Activated T-cell treated with anti-CD3 and anti-CD28 coated beads, Interleukin-2, amount 50 U/mL, for 4 hours (primary cell): ENCODE measurements at regions not wholly inside any gene's neighbourhood (a gene's known extent, or its start where the extent isn't known, plus 50 kb on each side); places are given as distances from the start of the nearest gene placed in this dataset.

Experiments
- ATAC-seq, 2 donors: fragments of 200-7000 bp; cut with Tn5 transposase; one replicate each; pipeline ENCODE4 v1.10.0; 2021
- DNase-seq: peaks from one replicate; pipeline ENCODE4 v3.0.0-alpha.2; 2020
- H3K27me3 Mint-ChIP-seq: one replicate; pipeline ENCODE4 v1.8.0; 2021; ENCODE audit warnings: low read depth, mixed read lengths
- H3K36me3 Mint-ChIP-seq: one replicate; pipeline ENCODE4 v1.8.0; 2022; ENCODE audit warnings: mixed read lengths; ENCODE audit not compliant: insufficient read depth
- H3K4me1 Mint-ChIP-seq: one replicate; pipeline ENCODE4 v1.8.0; 2021; ENCODE audit warnings: low read depth, mixed read lengths
- H3K4me3 Mint-ChIP-seq: one replicate; pipeline ENCODE4 v1.8.0; 2021; ENCODE audit warnings: mild to moderate bottlenecking, moderate library complexity, mixed read lengths
- H3K9me3 Mint-ChIP-seq: one replicate; pipeline ENCODE4 v1.8.0; 2021; ENCODE audit warnings: mixed read lengths

DNA sequence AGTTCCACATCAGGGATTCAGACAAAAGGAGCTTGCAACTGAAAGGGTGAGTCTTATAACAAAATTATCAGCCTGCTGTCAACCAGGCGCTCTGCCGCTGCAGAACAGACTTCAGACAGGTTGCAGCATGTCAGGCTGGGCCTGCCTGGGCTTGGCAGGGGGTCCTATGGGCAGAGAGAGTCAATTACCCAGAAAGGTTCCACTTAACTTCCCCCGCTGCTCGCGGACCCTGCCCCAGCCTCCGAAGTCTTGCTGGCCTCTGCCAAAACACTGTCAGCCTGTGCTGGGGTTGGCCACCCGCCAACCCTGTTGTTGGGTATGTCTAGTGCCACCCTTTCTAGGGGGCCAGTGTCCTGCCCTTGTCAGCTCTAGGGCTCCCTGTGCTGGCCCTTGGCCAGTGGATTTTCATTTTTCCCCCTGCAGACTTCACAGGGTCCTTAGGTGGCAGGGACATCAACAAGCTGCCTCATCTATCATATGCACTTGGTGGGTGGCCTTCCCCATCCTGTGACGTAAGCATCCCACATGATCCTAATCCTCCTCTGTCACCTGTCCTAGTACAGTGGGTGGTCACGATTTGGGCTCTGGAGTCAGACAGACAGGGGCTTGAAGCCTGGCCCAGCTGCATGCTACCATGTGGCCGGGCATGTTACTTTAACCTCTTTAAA lies 166.5 kb upstream of the CADM1 start:
- Mint-ChIP-seq H3K4me3 (no peak overlapping the region), H3K27me3 (peaks cover 2% of the 10 kb centered on the region), H3K9me3 (no peaks in the 10 kb centered on the region), H3K4me1 (no peaks in the 10 kb centered on the region), H3K36me3 (no peaks in the 10 kb centered on the region)
- DNase-seq = no peak
- no peak for ATAC-seq

DNA sequence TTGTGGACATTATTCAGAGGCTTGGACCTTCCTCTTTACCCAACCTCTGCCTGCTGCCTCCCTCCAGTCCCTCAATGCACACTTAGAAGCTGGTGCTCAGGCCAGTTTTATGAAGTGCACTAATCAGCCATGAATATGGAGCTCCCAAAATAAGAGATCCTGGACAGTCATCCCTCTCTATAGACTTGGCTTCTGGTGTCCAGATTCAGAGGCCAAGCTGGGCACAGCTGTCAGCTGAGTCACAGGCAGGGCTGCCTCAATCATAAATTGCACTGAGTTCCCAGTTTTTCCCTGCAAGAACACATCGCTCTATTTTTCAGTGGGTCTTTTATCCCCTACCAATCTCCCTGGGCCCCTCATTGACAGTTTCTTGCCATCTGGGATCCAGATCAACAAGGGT lies 161.7 kb upstream of the CADM1 start:
- Mint-ChIP-seq H3K4me1 (no peaks in the 10 kb centered on the region), H3K4me3 (no peak overlapping the region), H3K27me3 (peaks cover 9% of the 10 kb centered on the region), H3K9me3 (no peaks in the 10 kb centered on the region), H3K36me3 (no peaks in the 10 kb centered on the region)
- no peak for ATAC-seq
- no peak for DNase-seq

DNA sequence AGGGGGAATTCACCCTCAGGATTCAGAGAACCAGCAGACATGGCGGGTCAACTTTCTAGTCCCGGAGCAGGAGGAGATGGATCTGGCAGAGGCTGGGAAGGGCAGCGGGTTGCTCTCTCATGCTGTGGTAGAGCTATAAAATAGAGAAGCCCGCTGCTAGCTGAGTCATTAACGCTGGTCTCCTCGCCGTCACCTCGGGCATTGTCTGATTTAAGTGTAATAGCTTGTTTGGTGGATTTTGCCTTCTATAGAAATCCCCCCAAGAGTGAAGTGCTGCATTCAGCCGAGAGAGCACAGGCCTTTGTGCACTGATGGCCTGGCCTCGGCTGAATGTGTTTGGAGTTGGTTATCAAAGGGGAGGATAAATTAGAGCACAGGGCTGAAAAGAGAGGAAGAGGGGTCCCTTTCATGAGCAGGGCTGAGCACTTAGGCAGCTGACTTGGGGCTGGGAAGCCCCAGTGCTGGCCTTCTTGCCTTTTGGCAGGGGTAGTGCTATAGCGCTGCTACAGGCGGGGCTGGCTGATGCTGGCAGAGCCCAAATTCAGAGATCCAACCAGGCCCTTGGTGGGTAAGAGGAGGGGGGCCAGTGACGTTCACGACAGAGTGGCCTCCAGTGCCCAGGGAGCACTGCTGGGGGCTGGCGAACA lies 161.1 kb upstream of the CADM1 start:
- H3K9me3 Mint-ChIP-seq = no peaks in the 10 kb centered on the region

DNA sequence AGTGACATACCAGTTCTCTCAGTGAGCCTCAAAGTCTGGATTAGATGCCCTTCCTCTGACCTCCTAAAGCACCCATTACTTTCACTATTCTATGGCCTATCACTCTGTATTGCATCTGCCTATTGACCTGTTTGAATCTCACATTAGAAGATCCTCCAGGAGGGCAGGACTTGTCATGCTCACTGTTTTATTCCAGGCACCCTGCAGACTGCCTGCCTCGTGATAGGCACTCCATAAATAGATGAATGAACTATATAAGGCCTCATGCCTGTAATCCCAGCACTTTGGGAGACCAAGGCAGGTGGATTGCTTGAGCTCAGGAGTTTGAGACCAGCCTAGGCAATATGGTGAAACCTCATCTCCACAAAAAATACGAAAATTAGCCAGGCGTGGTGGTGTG lies 160.1 kb upstream of the CADM1 start:
- peaks cover 23% of the 10 kb centered on the region for H3K27me3 Mint-ChIP-seq
- no peak overlapping the region for H3K4me3 Mint-ChIP-seq
- H3K9me3 Mint-ChIP-seq = no peaks in the 10 kb centered on the region
- H3K36me3 Mint-ChIP-seq = no peaks in the 10 kb centered on the region
- DNase-seq (no peak), ATAC-seq (no peak)
- no peaks in the 10 kb centered on the region for H3K4me1 Mint-ChIP-seq

More for the DNA sequence above, 161.1 kb upstream of the CADM1 start:
- ATAC-seq (no peak), DNase-seq (no peak)
- H3K4me1 Mint-ChIP-seq = no peaks in the 10 kb centered on the region
- H3K27me3 Mint-ChIP-seq = peaks cover 15% of the 10 kb centered on the region
- H3K36me3 Mint-ChIP-seq = no peaks in the 10 kb centered on the region
- H3K4me3 Mint-ChIP-seq = no peak overlapping the region

DNA sequence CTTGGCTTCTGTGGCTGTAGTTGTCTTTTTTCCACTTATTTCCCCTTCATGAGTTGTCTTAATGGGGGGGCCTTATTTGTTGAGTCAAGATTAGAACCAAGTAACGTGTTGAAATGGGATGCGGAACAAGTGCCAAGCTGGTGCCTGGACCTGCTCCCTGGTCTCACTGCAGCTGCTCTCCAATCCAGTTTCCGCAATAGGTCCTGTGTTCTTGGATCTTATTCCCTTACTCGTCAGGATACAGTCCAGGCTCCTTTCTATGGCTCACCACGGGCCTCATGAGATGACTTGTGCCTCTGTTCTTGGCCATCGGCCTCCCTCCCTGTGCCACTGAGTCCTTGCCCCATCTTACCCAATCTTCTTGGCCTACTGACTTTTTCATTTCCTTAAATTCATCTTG lies 159.6 kb upstream of the CADM1 start:
- Mint-ChIP-seq H3K36me3 (no peaks in the 10 kb centered on the region), H3K9me3 (no peaks in the 10 kb centered on the region), H3K4me3 (no peak overlapping the region), H3K4me1 (no peaks in the 10 kb centered on the region), H3K27me3 (peaks cover 26% of the 10 kb centered on the region)
- ATAC-seq = no peak
- no peak for DNase-seq

DNA sequence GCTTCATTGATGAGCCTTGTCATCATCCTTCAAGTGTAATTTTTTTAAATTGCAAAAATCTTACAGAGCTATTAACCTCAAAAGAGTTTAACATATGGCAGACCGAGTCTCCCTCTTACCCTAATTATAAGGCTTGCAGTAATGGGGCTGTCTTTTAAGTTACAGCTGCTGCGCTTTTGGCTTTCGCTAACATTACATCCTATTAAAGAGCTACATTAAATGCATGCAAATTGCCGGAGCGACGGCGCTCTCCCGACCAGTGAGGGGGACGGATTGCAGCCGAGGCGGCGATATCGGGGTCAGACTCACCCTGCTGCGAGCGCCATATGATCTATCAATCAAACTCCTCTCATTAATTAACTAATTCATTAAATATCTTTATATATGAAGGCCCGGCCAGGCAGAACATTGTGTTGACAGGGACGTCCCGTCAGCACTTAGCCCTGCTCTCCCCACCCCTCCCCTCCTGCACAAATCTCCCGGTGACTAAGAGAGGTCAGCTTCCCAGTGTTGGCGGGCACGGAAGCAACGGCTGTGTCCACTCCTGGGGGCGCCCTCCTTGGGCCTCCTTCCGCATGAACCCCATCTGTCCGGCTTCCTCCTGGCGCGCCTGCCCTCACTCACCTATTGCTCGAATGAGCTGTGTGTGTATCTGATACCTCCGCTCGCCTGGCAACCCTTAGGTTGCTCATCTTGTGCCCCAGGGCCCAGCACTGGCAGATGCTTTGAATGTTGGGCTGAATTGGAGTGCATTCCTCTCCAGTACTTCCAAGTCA lies 156.0 kb upstream of the CADM1 start:
- ATAC-seq = no peak
- H3K36me3 Mint-ChIP-seq = no peaks in the 10 kb centered on the region
- DNase-seq = no peak
- no peaks in the 10 kb centered on the region for H3K4me1 Mint-ChIP-seq
- no peaks in the 10 kb centered on the region for H3K9me3 Mint-ChIP-seq
- H3K27me3 Mint-ChIP-seq = peaks cover 39% of the 10 kb centered on the region
- no peak overlapping the region for H3K4me3 Mint-ChIP-seq

DNA sequence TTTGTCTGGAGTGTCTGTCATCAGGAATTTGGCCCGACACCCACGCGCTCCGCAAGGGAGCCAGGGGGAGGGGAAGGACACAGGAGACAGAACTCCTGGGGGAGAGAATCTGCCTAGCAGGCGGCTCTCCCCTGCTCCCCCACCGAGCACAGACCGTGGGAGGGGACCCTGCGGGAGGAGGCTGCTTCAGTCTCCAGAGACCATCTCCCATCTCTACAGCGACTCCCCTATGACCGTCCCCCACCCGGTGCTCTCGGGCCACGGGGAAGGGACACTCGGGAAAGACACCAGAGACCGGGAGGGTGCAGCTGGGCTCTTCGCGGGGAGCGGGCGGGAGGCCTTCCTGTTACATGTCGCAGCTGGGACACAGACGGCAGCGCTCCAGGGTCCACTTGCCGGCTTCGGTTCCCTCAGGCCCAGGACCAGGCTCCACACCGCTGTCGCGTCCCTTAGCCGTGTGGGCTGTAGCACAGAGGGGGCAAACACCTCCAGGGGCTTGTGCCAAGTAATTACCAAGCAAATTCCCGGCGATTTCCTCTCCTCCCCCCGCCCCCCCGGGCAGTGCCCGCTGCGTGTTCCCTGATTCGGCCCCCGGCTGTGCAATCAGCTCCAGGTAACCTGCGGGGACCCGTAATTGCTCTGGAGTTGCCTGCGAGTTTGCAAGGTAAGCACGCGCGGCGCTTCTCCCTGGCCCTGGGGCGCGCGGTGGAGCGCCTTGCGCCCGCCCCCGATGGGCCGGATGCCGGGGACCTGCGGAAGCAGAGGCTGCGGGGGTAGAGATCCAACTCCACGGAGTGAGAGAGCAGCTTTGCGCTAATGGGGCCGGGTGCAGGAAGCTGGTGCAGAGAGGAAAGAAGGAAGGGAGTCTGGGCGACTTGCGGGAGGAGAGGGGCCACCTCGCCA lies 155.1 kb upstream of the CADM1 start:
- no peak overlapping the region for H3K4me3 Mint-ChIP-seq
- DNase-seq = no peak
- H3K36me3 Mint-ChIP-seq = no peaks in the 10 kb centered on the region
- H3K4me1 Mint-ChIP-seq = no peaks in the 10 kb centered on the region
- no peak for ATAC-seq
- peaks cover 39% of the 10 kb centered on the region for H3K27me3 Mint-ChIP-seq
- no peaks in the 10 kb centered on the region for H3K9me3 Mint-ChIP-seq

DNA sequence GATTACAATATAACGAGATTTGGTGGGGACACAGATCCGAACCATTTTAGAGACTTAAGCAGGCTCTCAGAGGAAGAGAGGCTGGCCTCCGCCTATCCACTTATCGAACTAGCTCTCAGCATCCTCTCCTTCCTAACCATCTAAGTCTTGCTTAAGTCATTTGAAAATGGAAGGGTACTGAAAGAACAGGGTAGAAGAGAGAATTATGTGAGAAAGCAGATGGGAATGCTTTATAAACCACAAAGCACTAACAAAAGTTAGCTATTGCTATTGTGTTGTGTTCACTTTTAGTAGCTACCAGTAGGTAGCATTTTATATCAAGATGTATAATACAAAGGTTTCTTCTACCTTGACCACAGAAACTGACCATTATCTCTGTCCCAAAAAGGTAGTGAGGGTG lies 153.4 kb upstream of the CADM1 start:
- Mint-ChIP-seq H3K4me3 (no peak overlapping the region), H3K27me3 (peaks cover 40% of the 10 kb centered on the region), H3K36me3 (no peaks in the 10 kb centered on the region), H3K9me3 (no peaks in the 10 kb centered on the region), H3K4me1 (no peaks in the 10 kb centered on the region)
- ATAC-seq (no peak), DNase-seq (no peak)

DNA sequence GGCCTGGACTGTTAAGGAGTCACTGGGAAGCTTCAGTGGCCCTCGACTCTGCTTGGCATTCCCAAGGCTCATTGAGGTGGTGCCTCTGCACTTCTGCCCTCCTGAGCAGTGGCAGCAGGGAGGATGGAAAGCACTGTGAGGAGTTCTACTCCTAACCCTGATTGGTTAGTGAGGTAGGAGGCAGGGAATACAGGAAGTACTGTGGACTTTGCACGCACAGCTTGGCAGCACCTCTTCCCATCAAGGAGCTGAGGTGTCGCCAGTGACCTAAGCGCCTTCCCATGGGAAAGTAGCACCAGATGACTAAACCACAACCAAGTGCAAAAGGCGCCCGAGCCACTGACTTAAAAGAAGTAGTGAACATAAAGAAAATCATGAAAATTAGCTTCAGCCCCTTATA lies 152.5 kb upstream of the CADM1 start:
- H3K36me3 Mint-ChIP-seq = no peaks in the 10 kb centered on the region
- DNase-seq (no peak), ATAC-seq (no peak)
- H3K9me3 Mint-ChIP-seq = no peaks in the 10 kb centered on the region
- no peaks in the 10 kb centered on the region for H3K4me1 Mint-ChIP-seq
- H3K27me3 Mint-ChIP-seq = peaks cover 42% of the 10 kb centered on the region
- no peak overlapping the region for H3K4me3 Mint-ChIP-seq

DNA sequence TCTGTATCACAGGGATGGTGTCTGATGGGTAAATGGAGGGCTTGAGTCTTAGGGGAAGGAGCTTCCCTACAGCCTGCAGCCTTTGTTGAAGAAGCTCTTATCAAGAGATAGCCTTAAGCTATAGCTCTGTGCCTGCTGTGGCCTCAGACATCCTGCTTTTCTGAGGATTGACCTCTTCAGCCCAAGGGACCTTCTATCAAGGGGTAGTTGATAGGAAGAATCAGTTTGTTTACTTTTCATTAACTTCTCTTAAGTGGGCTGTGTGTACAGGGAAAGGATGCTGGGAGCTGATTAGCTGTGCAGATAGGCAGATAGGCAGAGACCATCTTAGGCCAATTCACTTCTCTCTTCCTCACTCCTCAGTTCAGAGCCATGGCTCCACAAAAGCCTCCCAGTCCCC lies 151.8 kb upstream of the CADM1 start:
- Mint-ChIP-seq H3K36me3 (no peaks in the 10 kb centered on the region), H3K4me3 (no peak overlapping the region), H3K4me1 (no peaks in the 10 kb centered on the region), H3K9me3 (no peaks in the 10 kb centered on the region), H3K27me3 (peaks cover 42% of the 10 kb centered on the region)
- no peak for DNase-seq
- ATAC-seq = no peak

DNA sequence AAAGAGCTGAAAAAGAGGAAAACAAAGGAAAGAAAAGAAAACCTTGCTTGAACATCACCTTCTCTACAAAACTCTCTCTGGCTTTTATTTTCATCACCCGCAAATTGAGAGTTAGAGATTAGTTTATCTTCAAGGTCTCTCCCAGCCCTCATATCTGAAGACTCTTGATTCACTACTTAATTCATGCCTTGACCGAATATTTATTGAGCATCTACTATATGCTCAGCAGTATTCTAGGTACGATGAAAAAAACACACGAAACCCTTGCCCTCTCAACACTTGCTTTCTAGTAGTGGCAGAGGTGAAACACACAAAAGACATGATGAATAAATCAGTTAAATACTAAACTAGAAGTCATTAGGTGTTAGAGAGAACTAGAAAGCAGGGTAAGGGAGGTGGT lies 150.6 kb upstream of the CADM1 start:
- no peaks in the 10 kb centered on the region for H3K4me1 Mint-ChIP-seq
- no peak overlapping the region for H3K4me3 Mint-ChIP-seq
- H3K36me3 Mint-ChIP-seq = no peaks in the 10 kb centered on the region
- no peak for DNase-seq
- ATAC-seq = no peak
- H3K27me3 Mint-ChIP-seq = peaks cover 30% of the 10 kb centered on the region
- no peaks in the 10 kb centered on the region for H3K9me3 Mint-ChIP-seq

DNA sequence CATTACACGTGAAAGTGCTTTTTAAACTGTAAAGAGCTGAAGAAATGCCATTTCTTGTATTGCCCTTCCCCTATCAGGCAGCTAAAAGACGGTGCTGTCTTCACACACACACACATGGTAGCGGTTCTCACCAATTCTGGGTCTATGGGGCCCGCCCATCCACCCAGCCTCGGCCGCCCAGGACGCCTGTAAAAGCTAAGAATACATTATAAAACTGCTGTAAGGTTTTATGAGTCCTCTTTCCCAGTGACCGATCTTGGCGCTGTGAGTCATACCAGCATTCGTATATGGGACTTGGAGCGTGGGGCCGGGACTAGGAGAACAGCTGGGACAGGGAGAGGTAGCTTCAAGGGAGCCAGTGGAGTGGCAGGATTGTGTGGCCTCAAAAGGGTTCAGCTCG lies 149.7 kb upstream of the CADM1 start:
- Mint-ChIP-seq H3K27me3 (peaks cover 24% of the 10 kb centered on the region), H3K4me3 (no peak overlapping the region), H3K4me1 (no peaks in the 10 kb centered on the region), H3K36me3 (no peaks in the 10 kb centered on the region), H3K9me3 (no peaks in the 10 kb centered on the region)
- ATAC-seq (no peak), DNase-seq (no peak)

DNA sequence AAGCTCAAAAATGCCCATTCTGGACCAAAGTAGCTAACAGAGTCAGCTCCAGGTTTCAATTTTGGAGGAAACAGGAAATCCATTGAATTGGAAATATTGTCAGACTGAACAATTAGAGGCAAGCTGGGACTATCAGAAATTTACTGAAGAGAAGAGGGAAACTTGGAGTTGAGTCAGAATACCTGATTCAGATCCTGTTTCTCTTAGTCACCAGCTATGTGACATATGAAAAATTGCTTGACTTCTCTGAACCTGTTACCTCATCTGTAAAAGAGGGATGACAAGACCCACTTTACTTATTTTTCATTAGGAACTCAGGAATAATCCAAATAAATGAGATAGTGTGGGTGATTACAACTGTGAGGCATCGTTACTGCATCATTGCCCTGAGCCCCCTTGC lies 148.9 kb upstream of the CADM1 start:
- H3K9me3 Mint-ChIP-seq = no peaks in the 10 kb centered on the region
- H3K4me1 Mint-ChIP-seq = no peaks in the 10 kb centered on the region
- H3K27me3 Mint-ChIP-seq = peaks cover 17% of the 10 kb centered on the region
- DNase-seq (no peak), ATAC-seq (no peak)
- no peaks in the 10 kb centered on the region for H3K36me3 Mint-ChIP-seq
- no peak overlapping the region for H3K4me3 Mint-ChIP-seq

DNA sequence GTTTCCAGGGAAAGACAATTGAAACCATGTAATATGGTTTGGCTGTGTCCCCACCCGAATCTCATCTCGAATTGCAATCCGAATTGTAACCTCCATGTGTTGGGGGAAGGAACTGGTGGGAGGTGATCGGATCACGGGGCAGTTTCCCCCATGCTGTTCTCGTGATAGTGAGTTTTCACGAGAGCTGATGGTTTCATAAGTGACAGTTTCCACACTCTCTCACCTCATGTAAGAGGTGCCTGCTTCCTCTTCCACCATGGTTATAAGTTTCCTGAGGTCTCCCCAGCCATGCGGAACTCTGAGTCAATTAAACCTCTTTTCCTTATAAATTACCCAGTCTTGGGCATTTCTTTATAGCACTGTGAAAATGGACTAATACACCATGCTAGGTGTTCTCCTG lies 148.3 kb upstream of the CADM1 start:
- H3K9me3 Mint-ChIP-seq = no peaks in the 10 kb centered on the region
- no peak overlapping the region for H3K4me3 Mint-ChIP-seq
- H3K4me1 Mint-ChIP-seq = no peaks in the 10 kb centered on the region
- no peak for DNase-seq
- no peaks in the 10 kb centered on the region for H3K36me3 Mint-ChIP-seq
- no peak for ATAC-seq
- peaks cover 14% of the 10 kb centered on the region for H3K27me3 Mint-ChIP-seq
